CD4-positive, alpha-beta T cell treated with Interferon gamma for 1 hour (primary cell): ENCODE measurements at regions not wholly inside any gene's neighbourhood (a gene's known extent, or its start where the extent isn't known, plus 50 kb on each side); places are given as distances from the start of the nearest gene placed in this dataset.

ENCODE experiments used
- DNase-seq: peaks from one replicate; pipeline ENCODE4 v3.0.0-alpha.2; 2020

DNA sequence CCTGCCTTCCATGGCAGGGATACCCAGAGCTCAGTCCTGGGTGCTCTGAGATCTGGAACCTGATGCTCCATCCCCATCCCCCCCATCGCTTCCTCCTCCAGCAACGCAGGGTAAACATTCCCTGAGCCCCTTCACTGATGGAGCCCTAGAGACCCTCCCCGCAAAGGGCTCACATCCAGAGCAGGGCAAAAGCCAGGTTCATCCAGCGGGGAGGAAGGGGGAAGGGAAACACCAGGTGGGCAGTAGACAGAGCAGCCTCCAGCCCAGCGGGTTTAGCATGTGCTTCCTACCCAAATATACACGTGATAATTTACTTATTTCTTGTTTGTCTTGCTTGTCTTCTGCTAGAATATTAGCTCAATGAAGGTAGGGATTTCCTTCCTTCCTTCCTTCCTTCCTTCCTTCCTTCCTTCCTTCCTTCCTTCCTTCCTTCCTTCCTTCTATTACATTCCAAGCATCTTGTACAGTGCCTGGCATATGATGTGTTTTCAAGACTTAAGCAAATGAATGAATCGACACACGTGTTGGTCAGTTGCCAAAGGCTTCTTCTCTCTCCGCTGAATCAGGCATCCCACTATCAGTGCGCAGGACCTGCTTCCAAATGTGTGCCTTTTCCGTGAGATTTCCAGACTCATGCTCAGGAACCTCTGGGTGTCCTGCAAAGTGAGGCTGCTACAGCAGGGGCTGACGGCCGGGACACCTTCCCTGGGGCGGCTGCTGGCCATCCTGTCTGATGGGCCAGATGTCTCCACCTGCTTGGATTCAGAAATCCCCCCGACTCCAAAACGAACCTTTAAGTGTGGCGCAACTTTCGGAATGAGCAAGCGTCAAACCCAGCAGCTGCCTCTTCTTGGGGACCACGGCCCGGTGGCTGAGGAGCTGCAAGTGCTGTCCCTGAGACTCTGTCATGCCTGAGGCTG, 955.1 kb downstream of the BRD1 start:
- DNase-seq: no peak

DNA sequence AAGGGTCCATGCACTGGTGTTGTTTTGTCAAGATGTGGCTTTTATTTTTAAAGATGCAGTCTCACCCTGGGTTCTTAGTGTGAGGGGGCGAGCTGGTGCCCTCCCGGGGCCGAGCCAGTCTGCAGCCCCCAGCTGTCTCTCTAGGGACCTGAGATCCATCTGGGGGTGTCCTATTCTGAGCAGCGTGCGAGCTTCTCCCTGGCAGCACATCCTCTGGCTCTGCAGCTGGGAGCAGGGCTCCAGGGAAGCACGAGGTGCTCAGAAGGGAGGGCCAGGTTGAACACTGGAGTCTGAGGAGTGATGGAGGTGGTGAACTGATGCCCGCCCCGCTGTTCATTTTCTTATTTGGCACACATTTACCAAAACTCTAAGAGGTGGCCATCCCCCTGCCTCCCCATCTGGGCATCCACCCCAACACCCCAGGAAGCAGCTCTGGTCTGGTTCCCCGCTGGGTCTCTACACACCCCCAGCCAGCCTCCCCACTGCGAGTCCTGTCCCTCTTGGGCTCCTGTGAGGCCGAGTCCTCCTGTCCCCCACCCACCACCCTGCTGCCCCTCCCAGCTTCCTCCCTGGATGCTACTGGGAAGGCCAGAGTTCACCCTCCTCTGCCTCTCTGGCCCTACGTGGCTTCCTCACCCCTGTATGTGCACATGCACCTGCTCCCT, 956.4 kb downstream of the BRD1 start:
- DNase-seq: no peak

DNA sequence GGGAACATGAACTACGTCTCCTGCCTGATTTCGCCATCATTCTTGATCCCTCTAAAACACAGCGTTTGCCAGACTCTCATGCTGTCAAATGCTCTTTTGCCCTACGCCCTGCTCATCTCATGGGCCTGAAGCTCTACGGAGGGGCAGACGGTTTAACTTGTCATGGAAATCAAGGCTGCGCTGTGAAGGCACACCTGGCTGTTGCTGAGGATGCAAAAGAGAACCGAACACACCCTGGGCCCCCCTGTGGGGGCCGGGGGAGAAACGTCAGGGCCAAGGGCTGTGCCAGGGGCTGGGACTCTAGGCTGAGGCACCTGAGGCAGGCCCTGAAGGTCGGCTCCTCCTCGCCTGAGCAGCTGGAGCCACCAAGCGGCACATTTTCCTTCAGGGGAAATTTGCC, 957.2 kb downstream of the BRD1 start:
- no peak for DNase-seq

DNA sequence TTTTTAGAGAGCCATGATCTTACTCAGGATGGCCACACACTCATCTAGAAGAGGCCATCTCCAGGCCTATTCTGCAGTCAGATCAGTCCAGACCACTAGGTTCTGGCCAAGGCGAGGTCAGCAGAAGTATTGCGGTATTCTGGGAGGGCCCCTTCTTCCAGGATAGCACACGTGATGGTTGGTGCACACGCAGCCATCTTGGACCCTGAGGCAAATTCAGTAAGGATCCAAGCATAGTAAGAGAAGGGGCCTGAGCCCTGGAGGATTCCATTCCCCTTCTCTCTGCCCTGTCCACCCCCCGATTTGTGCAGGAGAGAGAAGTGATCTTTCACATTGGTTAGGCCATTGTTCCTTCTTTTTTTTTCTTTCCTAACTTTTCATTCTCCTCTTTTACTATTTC, 957.9 kb downstream of the BRD1 start:
- DNase-seq: no peak

DNA sequence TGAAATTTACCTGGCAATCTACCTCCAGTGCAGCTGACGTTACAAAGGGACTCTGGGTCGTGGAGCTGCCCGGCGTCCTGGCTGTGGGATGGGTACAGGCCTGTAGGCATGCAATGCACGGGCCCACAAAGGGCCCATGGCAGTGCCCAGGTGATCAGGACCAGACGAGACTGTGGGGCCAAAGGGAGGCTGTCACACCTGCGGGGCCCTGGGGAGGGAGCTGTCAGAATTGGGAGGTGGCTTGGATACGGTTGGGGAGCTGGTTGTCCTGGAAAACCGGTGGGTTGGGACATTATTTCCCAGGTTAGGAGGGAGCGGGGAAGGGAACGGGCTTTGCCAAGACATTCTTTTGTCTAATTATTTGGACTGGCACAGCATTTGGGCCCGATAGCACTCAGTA, 958.5 kb downstream of the BRD1 start:
- DNase-seq: no peak

GRCh38 chr22:48868554-48868953, 959.1 kb downstream of the BRD1 start:
- DNase-seq: no peak

- DNase-seq: no peak
Observed at GRCh38 chr22:48867891-48868290, 959.8 kb downstream of the BRD1 start.

DNA sequence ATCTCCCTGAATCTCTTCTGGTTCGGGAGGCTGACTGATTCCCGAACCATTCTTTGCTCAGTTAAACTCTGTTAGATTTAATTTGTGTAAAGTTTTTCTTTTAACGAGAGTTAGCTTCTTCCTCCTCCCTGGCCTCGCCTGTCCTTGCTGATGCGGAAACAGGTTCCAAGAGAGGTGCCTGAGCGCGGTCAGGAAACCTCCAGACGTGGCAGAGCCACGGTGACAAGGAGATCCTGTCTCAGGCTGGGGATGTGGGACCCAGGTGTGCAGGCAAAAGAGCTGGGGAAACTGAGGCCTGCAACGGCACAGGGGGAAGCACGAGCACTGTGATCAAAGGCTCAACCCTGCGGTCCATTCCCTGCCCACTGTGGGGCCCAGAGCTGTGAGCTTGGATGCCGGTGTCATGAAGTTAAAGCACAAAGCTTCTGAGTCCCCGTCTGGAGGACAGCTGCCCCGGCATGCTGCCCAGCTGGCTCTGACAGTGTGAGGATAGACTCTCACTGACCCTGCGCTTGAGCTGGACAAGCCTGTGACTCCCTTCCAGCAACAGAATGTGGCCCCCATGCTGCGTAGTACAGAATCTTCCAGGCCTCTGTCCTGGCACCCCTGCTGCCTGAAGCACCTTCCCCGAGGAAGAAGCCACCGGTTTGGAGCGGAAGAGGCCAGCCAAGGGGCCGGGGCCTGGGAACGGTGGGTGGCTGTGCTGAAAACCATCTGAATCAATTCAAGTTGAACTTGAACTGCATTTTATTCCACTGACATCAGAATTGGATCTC, 960.6 kb downstream of the BRD1 start:
- no peak for DNase-seq

DNA sequence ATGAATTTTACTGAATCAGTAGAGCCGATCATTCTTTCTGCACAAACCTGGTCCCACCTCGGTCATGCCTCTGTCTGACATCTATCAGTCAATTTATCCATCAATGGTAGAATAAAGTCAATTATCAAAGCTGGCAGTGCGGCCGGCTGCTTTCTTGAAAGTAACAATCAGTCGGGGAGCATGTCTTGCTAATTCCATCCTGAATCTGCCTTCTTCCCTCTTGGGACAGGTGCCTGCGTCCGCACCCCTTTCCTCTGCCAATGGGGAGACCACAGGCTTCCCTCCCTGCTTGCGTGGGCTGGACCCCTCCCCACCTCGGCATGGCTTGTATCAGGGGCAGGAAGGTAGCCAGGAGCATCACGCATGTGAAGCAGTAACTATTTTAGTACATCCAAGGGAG, 962.9 kb downstream of the BRD1 start:
- no peak for DNase-seq

GRCh38 chr22:48863965-48864528, 963.6 kb downstream of the BRD1 start:
- no peak for DNase-seq

DNA sequence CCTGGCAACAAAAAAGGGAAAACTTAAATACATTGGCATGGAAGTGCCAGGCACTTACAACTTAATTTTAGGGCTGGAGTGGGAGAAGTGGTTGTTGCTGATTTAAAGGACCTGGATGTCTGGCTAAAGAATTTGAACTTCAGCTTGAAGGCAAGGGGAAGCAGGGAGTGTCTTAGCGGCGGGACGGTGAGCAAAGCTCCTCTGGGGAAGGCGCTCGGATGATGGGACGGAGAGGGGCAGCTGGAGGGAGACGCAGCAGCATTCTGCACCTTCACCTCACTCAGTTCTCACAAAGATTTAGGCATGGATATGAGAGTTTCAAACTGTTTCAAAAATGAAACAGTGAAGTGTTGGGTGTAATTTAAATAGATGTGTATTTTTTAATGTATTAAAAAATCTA, 967.1 kb downstream of the BRD1 start:
- no peak for DNase-seq

DNA sequence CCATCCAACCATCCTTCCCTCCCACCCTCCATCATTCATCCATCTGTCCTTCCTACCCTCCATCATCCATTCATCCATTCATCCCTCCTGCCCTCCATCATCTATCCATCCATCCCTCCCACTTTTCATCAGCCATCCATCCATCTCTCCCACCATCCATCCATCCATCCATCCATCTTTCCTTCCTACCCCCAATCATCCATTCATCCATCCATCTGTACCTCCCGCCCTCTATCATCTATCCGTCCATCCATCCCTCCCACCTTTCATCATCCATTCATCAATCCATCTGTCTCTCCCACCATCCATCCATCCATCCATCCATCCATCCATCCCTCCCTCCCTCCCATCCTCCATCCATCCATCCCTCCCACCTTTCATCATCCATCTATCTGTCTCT, 968.8 kb downstream of the BRD1 start:
- no peak for DNase-seq

DNA sequence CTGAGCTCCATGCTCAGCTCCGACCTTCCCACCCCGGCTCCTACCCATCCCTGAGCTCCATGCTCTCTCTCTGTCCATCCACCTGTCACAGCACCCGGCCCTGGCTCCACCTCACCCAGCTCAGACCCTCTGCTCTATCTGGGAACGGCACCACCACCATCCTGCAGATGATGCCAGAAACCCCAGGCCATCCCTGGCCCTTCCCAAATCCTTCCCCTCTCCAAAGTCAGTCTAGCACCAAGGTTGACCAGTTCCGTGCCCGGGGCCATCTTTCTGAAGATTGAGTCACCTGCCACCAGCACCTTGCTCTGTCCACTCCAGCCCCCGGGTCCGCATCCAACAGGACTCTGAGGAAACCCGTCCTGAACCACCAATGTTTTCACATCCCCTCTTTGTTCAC, 969.6 kb downstream of the BRD1 start:
- no peak for DNase-seq

DNA sequence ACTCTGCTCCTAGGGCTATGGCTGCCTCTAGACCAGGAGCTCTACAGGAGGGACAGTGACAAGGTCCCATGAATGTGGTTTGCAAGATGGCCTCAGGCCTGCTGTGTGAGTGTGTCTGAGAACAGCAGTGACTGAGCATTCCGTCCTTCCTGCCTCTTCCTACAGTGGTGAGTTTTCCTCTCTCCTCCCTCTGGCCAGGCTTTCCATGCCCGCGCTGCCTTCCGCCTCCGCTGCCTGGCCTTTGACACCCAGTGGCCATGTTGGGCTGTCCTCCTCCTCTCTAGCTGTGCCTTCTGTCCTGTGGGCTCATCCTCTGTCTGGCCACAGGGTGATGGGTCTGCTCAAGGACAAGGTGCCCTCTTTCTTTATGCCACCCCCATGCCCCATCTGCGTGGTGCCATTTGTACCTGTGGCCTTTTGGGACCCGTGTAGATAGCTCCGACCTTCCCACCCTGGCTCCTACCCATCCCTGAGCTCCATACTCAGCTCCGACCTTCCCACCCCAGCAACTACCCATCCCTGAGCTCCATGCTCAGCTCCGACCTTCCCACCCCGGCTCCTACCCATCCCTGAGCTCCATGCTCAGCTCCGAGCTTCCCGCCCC, 970.4 kb downstream of the BRD1 start:
- no peak for DNase-seq

DNA sequence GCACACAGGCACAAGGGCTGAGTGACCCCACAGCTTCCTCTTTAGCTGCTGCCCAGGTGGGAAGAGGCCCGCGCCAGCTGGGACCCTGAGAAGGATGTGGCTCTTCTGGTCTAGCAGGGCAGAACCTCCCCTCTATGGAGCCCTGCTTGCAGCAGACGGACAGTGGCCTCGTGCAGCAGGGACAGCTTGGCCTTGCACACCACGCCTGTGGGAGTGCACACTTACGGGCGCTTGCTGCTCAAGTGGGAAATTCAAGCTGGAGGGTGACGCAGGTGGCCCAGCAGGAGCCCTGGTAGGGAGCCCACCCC, 971.4 kb downstream of the BRD1 start:
- no peak for DNase-seq

- no peak for DNase-seq
Observed at GRCh38 chr22:48855593-48856307, 971.9 kb downstream of the BRD1 start.

DNA sequence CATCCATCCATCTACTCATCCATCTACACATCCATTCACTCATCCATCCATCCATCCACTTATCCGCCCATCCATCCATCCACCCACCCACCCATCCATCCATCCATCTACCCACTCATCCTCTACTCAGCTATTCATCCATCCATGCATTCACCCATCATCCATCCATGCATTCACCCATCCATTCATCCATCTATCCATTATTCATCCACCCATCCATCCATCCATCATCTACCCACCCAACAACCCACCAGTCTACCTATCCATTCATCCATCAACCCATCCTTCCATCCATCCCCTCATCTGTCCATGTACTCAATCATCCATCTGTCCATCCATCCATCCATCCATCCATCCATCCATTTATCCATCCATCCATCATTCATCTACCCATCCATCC, 972.7 kb downstream of the BRD1 start:
- no peak for DNase-seq

DNA sequence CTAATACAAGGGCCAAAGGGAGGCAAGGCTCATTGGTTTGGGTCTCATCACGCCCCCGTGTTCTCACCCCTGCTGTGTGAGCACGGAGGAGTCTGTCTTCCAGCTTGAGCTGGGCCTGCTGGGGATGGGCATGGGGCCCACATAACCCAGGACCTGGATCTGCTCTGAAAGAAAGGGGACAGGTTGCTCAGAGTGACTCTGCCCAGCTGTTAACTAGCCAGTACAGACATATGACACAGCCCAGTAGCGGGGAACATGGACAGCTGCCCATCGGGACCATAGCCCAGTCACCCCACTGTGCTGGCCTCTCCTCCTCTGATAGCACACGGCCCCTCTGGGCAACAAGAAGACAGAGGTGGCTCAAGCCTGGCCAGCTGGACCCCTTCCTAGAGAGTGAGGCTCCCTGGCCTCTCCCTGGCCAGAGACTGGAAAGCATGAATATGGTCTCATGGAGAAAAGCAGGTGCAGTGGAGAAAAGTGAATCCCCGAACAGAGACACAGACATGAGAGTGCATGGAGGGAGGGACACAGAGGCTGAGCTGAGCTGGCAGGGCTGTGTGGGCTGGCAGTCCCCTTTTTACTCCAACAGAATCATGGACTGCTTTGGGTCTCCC, 973.9 kb downstream of the BRD1 start:
- DNase-seq: no peak

- DNase-seq: no peak
Observed at GRCh38 chr22:48851933-48852549, 975.6 kb downstream of the BRD1 start.

DNA sequence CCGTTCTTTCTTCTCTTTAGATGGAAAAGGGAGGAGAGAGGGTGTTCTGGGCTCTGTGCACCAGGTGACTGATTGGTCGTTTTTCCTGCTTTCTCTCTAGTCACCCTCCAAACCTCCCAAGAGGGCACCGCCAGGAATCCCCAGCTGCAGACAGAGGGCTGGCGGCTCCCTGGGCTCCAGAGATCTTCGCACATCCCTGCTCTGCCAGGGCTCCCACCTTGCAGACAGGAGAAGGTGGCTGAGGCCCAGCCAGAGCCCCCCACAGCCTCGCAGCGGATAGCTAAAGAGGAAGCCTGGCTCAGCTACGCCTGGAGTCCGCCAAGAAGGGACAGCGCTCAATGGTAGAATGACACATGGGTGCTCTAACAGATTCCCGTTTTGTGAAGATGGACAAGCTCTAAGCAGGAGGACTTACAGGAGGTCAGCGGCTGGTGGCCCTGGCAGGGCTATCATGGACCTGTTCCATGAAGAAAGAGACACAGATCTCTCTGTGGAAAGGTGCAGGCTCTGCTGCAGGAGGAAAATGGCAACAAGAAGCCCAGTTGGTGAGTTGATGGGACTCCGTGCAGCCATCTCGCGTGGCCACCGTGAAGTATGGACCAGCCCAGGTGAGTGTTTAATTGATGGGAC, 976.9 kb downstream of the BRD1 start:
- DNase-seq: no peak
